Keratinocyte (primary cell): ENCODE measurements at regions not wholly inside any gene's neighbourhood (a gene's known extent, or its start where the extent isn't known, plus 50 kb on each side); places are given as distances from the start of the nearest gene placed in this dataset.

Source experiments
- CTCF ChIP-seq, 3 experiments: IDR thresholded peaks in 1 of 3; conservative IDR thresholded peaks in 1 of 3; optimal IDR thresholded peaks in 1 of 3; 2 replicates in 2 of 3; 3 replicates in 1 of 3; pipeline versions ENCODE3 to v1.5.1; 2011; ENCODE audit warnings: low read length in 3 of 3, mild to moderate bottlenecking in 3 of 3, moderate library complexity in 2 of 3, control low read depth in 1 of 3, inconsistent platforms in 1 of 3; ENCODE audit not compliant: insufficient read depth in 2 of 3; ENCODE audit errors: extremely low read depth in 1 of 3
- EZH2 ChIP-seq: IDR thresholded peaks from one replicate; pipeline ENCODE4 v1.6.1; 2012; ENCODE audit warnings: inconsistent platforms, mild to moderate bottlenecking, low read length, moderate library complexity

GRCh38 chr11:127649071-127649470, 648.5 kb upstream of the KIRREL3 start:
- no peak for TF ChIP-seq EZH2
- TF ChIP-seq CTCF (optimal IDR thresholded peaks at IDR 0.05 in 1 of 3, IDR thresholded peaks at IDR 0.05 in 1 of 3, conservative IDR thresholded peaks at IDR 0.05 in 1 of 3; ENCODE audit: extremely low read depth in 1 of 3, insufficient read depth in 2 of 3, low read length in 3 of 3): no peak
